ENCODE measurements at regions not wholly inside any gene's neighbourhood (a gene's known extent, or its start where the extent isn't known, plus 50 kb on each side); places are given as distances from the start of the nearest gene placed in this dataset.
"Not testable (repeated sequence)": the region's sequence is repeated elsewhere in the genome, so short reads cannot be mapped to it uniquely, and the experiment has no call there.

DNA sequence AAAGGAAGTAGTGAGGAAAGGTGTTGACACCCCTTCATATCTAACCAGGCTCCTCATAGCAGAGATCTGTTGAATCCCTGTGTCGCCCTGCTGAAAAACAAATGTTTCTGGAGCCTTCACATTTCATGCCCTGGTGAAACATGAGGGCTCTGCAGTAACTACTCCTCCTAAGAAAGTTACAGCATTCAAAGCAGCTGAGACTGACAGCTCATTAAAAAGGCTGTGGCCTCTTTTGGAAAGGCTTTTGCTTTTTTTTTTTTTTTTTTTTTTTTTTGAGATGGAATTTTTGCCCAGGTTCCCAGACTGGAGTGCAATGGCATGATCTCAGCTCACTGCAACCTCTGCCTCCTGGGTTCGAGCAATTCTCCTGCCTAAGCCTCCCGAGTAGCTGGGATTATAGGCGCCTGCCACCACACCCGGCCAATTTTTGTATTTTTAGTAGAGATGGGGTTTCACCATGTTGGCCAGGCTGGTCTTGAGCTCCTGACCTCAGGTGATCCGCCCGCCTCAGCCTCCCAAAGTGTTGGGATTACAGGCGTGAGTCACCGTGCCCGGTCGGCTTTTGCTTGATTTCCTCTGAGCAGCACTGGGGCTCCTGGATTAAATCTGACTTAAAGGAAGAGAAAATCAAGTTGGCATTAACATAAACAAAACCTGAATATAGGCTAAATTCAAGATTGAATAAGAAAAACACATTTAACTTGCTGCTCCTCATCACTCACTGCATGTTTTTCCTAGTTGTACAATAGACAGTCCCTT lies 112.9 kb downstream of the PCSK1 start:
- DNase-seq (ENCODE audit: low read depth): not testable (repeated sequence)

DNA sequence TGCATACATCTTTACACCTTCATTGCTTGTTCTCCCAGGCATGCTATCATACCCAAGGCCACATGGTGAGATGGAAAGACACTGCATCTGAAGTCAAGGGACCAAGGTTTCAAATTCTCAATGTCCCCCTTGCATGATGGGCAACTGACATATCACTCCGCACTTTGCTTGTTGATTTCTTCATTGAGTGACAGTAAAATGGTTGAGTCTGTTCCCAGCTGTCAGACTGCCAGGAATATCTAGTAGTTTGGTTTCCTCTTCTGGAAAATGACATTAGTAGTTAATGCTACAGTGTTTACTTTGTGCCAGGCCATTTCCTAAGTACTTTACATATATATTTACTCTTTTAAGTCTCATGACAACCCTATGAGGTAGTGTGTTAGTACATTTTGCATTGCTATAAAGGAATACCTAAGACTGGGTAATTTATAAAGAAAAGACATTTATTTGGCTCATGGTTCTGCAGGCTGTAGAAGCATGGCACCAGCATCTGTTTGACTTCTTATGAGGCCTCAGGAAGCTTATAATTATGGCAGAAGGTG lies 114.4 kb downstream of the PCSK1 start:
- no peak for DNase-seq (ENCODE audit: low read depth)

- DNase-seq (ENCODE audit: low read depth): no peak
Measured at GRCh38 chr5:96317945-96318344, 115.1 kb downstream of the PCSK1 start.

- no peak for DNase-seq (ENCODE audit: low read depth)
Measured at GRCh38 chr5:96316487-96316886, 116.6 kb downstream of the PCSK1 start.

- no peak for DNase-seq (ENCODE audit: low read depth)
Measured at GRCh38 chr5:96316017-96316416, 117.0 kb downstream of the PCSK1 start.

- no peak for DNase-seq (ENCODE audit: low read depth)
Measured at GRCh38 chr5:96315431-96315830, 117.6 kb downstream of the PCSK1 start.

GRCh38 chr5:96312383-96312782 lies 120.7 kb downstream of the PCSK1 start:
- DNase-seq (ENCODE audit: low read depth): no peak

DNA sequence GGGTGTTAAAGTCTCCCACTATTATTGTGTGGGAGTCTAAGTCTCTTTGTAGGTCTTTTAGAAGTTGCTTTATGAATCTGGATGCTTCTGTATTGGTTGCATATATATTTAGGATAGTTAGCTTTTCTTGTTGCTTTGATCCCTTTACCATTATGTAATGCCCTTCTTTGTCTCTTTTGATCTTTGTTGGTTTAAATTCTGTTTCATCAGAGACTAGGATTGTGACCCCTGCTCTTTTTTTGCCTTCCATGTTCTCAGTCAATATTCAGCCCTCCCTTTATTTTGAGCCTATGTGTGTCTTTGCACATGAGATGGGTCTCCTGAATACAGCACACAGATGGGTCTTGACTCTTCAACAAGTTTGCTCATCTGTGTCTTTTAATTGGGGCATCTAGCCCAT lies 126.0 kb downstream of the PCSK1 start:
- not testable (repeated sequence) for DNase-seq (ENCODE audit: low read depth)

- DNase-seq (ENCODE audit: low read depth): no peak
Measured at GRCh38 chr5:96302174-96302738, 130.8 kb downstream of the PCSK1 start.

DNA sequence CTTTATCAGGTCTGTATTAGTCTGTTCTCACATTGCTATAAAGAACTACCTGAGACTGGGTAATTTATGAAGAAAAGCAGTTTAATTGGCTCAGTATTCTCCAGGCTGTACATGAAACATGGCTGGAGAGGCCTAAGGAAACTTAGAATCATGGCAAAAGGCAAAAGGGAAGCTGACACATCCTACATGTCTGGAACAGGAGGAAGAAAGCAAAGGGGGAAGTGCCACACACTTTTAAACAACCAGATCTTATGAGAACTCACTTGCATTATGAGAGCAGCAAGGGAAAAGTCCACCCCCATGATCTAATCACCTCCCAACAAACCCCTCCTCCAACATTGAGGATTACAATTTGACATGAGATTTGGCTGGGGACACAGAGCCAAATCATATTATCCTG lies 132.1 kb downstream of the PCSK1 start:
- DNase-seq (ENCODE audit: low read depth): no peak

DNA sequence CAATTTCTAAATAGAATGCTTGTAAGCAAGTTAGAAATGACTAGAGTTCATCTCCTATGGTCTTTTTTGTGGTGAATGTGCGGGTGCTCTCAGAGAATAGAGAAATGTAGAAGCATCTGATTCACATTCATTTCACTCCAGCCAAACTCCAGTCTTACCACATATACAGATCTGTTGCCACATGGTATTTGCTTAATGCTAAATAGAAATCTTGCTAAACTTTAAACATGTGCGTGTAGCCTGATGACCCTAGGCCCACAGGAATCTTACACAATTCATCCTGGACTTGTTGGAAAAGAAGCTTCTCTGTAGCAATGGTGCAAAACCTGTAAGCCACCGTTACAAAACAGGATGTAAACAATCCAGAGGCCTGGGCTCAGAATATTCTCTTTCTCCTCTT lies 135.2 kb downstream of the PCSK1 start:
- no peak for DNase-seq (ENCODE audit: low read depth)

- no peak for DNase-seq (ENCODE audit: low read depth)
Measured at GRCh38 chr5:96297290-96297689, 135.8 kb downstream of the PCSK1 start.

- DNase-seq (ENCODE audit: low read depth): no peak
Measured at GRCh38 chr5:96294884-96295202, 138.2 kb downstream of the PCSK1 start.

DNA sequence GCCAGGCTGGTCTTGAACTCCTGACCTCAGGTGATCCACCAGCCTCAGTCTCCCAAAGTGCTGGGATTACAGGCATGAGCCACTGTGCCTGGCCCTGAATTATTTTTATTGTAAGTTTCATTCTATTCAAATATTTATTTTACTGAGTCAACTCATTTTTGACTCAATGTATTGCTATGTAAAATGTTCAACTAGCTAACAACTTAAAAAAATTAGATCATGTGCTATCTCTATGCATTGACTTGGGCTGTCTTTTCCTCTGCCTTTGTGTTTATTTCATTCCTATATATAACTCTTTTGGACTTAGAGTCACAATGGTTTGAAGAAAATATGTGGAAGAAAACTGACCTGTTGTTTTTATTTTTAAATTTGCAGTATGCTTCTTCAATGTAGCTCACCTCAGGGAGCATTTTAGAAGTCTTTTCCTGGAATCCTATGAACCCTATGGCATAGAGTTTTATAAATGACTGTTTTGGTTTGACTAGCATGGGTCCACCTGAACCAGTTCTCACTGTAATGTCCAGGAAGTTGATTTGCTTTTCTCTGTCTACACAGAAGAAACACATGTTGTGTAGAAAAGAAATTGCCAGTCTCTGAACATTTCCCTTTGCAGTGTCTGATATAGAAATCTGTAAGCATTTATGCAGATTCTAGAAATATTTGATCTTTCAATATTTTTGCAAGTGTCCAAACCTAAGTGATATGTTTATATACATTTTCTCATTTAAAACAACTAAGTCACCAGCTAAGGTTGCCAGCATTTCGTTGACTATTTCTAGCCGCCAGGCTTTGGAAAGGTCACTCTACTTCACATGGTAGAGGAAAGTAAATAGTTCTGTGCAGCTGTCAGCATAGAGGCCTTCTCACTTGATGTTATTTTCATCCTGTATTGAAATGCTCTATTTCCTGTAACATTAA lies 138.8 kb downstream of the PCSK1 start:
- DNase-seq (ENCODE audit: low read depth): no peak

DNA sequence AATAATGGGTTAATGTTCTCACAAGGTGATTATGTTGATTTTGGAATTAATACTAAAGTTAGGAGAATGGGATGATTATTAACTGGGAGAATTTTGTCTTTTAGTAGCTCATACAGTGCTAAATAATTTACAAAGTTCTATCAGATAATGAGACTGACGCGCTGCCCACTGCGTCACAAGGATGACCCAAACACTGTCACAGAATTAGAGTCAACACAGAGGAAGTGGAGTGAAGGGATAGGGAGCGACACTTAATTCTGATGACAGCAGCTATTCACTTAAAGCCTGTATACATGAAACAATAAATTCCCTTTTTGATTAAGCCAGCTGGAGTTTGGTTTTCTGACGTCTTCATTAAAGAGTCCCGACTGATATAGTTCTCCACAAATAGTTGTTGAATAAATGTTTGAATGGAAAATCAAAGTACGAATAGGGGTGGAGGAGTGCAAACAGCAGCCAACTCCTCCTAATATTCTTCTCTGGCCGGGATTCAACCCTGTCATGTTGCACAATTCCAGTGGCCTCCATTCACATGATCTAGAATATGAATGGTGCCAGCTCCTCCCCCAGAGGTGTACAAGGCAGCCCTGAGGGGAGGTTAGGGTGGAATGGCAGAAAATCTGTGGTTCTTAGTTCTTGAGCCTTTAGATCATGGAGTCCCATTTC lies 140.3 kb downstream of the PCSK1 start:
- DNase-seq (ENCODE audit: low read depth): no peak

GRCh38 chr5:96289287-96289686 lies 143.8 kb downstream of the PCSK1 start:
- DNase-seq (ENCODE audit: low read depth): not testable (repeated sequence)

- no peak for DNase-seq (ENCODE audit: low read depth)
Measured at GRCh38 chr5:96288845-96289185, 144.2 kb downstream of the PCSK1 start.

GRCh38 chr5:96288166-96288844 lies 144.7 kb downstream of the PCSK1 start:
- no peak for DNase-seq (ENCODE audit: low read depth)

- DNase-seq (ENCODE audit: low read depth): no peak
Measured at GRCh38 chr5:96287136-96287535, 145.9 kb downstream of the PCSK1 start.

DNA sequence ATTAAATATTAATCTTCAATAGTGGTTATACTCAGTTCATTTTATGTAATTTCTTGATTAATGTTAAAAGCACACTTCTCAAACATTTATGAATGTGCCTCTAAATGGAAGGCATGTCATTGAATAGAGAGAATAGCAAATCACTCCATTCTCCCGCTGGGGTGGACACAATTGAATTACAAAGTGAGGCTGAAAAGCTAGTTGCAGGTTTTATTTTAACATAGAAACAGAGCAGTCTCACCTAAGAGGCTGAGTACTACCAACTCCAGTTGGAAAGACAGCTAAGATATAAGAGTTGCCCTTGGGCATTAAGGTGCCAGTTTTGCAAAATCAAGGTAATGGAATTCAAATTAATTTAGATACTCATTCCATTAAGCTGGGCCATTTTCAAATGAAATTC lies 147.2 kb downstream of the PCSK1 start:
- no peak for DNase-seq (ENCODE audit: low read depth)

- DNase-seq (ENCODE audit: low read depth): no peak
Measured at GRCh38 chr5:96284727-96285389, 148.2 kb downstream of the PCSK1 start.

Data from HS-27A (cell line).